WI38 (cell line): ENCODE measurements at regions not wholly inside any gene's neighbourhood (a gene's known extent, or its start where the extent isn't known, plus 50 kb on each side); places are given as distances from the start of the nearest gene placed in this dataset.

Experiments
- H3K4me3 ChIP-seq: 2 replicates; pipeline ENCODE4 v1.5.1; 2011; ENCODE audit warnings: low read depth, mild to moderate bottlenecking, control low read depth, low read length
- CTCF ChIP-seq: IDR thresholded peaks from 2 replicates; pipeline ENCODE4 v1.5.1; 2012; ENCODE audit warnings: low read depth, mild to moderate bottlenecking, control low read depth, low read length

- TF ChIP-seq CTCF: no peak
- H3K4me3 ChIP-seq: no peak overlapping the region
These were observed 116.6 kb upstream of the CEP162 start for GRCh38 chr6:84344005-84344404.

- no peak for TF ChIP-seq CTCF
- H3K4me3 ChIP-seq: no peak overlapping the region
These were observed 113.0 kb upstream of the CEP162 start for GRCh38 chr6:84340422-84340821.

- TF ChIP-seq CTCF: no peak
These were observed 106.4 kb upstream of the CEP162 start for GRCh38 chr6:84333842-84334241.

GRCh38 chr6:84332139-84333034 is 104.9 kb upstream of the CEP162 start:
- no peak for TF ChIP-seq CTCF
- no peak overlapping the region for H3K4me3 ChIP-seq

More at GRCh38 chr6:84333842-84334241, 106.4 kb upstream of the CEP162 start:
- H3K4me3 ChIP-seq: no peak overlapping the region

GRCh38 chr6:84330325-84330724 is 102.9 kb upstream of the CEP162 start:
- no peak for TF ChIP-seq CTCF
- H3K4me3 ChIP-seq: no peak overlapping the region

GRCh38 chr6:84329516-84329915 is 102.1 kb upstream of the CEP162 start:
- TF ChIP-seq CTCF: no peak

GRCh38 chr6:84329077-84329476 is 101.6 kb upstream of the CEP162 start:
- no peak for TF ChIP-seq CTCF
- H3K4me3 ChIP-seq: no peak overlapping the region

More at GRCh38 chr6:84329516-84329915, 102.1 kb upstream of the CEP162 start:
- H3K4me3 ChIP-seq: no peak overlapping the region
